ENCODE measurements at regions not wholly inside any gene's neighbourhood (a gene's known extent, or its start where the extent isn't known, plus 50 kb on each side); places are given as distances from the start of the nearest gene placed in this dataset.

DNA sequence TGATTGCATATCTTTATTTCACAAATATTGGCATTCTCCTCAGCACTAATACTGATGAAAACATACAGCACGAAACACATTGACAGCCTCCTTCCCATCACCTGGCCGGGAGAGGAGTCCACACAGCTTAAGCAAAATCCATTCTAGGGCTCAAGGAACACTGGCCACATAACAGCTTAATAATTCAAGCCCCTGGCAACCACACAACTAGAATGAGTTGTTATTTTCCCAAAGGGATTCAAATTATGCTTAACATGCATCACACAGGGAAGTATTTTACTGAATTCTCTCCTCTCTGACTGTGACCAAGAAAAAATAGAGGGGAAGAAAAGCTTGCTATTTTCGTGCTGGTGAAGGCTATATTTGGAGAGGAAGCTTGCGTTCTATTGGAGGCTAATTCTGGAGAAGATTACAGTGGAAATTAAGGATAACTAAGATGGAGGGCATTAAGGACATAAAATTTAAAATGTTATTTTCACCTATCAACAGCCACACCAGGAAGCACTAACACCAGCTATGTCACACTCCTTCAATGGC, 198.5 kb downstream of the ADGRG6 start:
- DNase-seq: no peak

DNA sequence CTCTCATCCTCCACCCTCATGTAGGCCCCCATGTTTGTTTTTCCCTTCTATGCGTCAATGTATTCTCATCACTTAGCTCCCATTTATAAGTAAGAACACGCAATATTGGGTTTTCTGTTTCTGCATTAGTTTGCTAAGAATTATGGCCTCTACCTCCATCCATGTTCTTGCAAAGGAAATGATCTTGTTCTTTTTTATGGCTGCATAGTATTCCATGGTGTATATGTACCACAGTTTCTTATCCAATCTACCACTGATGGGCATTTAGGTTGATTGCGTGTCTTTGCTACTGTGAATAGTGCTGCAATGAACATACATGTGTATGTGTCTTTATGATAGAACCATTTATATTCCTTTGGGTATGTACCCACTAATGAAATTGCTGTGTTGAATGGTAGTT, 200.0 kb downstream of the ADGRG6 start:
- no peak for DNase-seq

DNA sequence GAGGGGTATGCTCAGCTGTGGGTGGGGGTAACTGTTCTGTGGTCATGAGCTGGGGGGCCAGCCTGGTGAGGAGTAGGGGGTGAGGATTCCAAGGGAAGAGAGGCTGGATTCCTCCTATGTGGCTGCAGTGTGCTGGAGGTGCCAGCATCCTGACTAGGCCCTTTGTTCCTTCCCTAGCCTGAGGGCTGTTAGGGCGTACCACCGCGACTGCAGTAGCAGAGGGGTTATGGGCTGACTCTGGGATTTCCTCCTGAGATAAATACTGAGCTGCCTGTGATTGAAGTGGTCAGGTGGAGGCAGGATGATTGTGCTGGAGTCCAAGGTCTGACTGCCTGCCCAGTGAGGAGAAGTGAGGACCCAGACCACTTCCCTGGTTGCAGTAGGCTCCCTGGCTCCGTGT, 205.3 kb downstream of the ADGRG6 start:
- no peak for DNase-seq

DNA sequence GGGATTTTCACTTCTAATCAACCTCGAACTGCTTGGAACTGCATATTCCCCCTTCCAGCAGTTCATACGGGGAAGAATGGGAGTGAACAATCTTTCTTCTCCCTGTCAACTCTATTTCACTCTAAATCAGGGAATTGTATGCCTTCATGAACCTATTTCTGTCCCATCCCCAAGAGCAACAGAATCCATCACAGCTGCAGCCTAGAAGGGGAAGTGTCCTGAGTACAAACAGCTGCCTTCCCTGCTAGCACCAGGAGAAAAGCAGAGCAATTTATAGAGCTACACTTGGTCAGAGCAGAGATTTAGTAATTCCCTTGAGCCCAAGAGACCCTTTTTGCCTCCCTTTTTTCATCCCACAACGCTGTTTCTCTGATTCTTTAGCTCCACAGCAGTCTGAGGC, 208.4 kb downstream of the ADGRG6 start:
- no peak for DNase-seq

DNA sequence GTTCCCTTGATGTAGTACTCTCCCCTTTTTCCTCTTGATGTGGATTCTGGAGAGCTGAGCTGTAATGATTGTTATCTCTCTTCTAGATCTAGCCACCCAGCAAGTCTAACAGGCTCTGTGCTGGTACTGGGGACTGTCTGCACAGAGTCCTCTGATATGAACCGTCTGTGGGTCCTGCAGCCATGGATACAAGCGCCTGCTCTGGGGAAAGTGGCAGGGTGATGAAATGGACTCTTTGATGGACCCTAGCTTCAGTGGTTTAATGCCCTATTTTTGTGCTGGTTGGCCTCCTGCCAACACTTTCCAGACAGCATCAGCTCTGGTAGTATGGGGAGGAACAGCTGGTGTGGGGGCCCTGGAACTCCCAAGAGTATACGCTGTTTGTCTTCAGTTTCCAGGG, 216.3 kb downstream of the ADGRG6 start:
- peak; percentile 66 for DNase-seq

DNA sequence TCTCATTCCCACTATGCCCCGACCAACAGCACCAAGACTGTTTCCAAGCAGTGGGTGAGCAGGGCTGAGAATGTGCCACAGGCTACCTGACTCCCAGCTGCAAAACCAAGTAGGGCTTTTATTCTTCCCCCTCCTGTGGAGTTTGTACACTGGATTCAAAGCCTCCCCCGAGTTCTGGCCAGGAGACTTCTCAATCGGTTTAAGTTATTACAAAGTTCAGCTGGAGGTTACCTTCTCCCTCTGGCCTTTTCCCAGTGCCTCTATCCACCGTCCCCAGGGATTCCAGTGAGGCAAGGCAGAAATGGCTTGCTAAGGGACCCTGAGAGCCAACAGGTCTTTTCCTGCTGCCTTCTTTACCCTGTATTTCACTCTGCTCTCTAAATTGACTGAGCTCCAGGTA, 217.0 kb downstream of the ADGRG6 start:
- DNase-seq: no peak

DNA sequence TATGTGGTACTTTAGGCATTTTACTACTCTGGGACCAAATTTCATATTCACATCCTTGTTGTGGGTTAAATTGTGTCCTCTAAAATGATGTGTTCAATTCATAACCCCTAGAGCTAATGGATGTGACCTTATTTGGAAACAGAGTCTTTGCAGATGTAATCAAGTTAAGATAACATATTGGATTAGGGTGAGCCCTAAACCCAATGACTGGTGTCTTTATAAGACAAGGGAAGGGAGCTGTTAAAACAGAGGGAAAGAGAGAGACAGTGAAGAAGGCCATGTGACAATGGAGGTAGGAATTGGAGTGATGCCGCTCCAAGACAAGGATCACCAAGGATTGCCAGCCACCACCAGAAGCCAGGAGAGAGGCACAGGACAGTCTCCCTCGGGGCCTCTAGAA, 220.0 kb downstream of the ADGRG6 start:
- DNase-seq: no peak

DNA sequence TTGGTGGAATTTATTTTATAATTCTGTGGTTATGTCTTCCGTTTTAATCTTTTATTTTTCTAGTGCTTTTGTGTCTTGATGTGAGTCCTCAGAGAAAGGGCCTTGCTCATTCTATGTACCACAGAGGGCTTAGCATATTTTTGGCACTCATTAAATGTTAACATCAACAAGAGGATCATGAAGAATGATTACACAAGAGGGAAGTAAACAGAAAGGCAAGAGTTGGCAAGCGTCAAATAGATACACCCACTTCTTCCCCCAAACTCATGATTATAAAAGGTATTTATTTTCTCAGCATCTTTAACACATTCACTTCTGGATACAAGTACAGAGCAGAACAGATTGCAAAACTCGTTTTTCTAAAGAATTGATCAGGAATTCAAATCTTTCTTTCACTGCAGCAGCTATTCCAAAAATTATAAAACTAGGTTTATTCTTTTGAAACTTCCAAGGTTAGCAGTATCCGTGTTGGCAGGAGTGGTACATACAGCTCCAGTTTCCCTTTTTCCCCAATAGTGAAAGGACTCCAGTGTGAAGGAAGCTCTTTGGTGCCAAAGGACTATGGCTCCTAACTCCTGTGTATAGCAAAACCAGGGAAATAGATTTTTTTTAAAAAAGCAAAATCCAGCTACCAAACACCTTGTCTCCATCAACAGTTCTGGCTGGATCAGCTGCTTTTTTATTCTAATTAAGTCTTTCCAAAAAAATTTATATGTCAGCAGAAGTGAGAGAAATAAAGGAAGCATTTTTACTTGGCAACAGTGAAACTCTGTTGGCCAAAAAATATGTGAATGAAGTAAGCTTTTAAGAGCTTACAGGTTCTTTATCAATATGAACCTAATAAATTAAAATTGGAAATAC, 221.9 kb downstream of the ADGRG6 start:
- peak; percentile 72 for DNase-seq

DNA sequence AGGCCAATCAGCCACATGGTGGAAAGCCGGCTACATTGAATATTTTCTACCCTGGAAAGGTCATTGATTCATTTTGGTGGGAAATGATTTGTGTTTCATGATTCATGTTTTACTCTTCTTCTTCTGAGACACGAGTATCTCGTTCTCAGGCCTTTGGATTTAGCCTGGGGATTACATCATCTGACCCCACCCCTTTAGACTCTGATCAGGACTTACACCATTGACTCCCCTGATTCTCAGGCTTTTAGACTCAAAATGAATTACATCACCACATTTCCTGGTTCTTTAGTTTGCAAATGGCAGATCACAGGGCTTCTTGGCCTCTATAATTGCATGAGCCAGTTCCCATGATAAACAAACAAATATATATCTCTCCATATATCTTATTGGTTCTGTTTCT, 228.8 kb downstream of the ADGRG6 start:
- no peak for DNase-seq

DNA sequence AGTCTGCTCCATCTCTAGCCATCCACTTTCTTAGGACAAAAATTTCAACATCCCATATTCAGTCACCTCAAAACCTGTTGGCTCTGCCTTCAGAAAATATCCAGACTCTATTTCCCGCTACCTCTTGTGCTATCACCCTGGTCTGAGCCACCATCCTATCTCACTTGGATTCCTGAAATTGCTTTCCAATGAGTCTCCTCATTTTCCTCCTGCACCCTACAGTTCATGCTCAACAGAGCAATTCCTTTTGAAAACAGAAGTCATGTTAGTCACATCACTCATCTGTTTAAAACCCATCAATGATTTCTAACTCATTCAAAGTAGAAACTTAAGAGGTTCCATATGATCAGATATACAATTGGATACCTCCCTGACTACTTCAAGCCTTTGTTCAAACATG, 229.9 kb downstream of the ADGRG6 start:
- DNase-seq: no peak

DNA sequence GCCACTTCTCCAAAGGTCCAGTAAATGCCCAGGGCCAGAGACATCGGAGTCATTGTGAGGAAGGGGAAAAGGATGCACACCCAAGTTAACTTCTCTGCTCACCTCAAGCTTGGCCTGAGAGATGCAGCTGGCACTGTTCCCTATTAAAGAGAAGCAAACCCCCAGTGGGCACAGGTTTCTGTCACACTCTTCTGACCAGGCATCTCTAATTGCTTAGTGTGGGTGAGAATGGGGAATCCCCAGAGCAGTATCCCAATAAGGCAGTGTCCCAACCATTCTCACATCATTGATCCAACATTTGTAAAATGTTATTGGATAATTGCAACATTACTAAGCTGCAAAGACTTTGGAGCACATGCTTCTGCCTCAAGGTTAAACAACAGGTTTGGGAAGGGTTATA, 232.3 kb downstream of the ADGRG6 start:
- no peak for DNase-seq

DNA sequence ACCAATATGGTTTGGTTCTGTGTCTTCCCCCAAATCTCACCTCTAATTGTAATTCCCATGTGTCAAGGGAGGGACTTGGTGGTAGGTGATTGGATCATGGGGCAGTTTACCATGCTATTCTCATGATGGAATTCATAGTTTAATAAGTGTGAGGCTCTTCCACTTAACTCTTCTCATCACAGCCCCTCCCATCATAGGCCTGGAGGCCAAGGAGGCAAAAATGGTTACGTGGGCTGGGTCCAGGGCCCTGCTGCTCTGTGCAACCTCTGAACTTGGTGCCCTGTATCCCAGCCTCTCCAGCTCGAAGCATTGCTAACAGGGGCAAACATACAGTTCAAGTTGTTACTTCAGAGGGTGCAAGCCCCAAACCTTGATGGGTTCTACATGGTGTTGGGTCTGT, 232.7 kb downstream of the ADGRG6 start:
- DNase-seq: no peak

DNA sequence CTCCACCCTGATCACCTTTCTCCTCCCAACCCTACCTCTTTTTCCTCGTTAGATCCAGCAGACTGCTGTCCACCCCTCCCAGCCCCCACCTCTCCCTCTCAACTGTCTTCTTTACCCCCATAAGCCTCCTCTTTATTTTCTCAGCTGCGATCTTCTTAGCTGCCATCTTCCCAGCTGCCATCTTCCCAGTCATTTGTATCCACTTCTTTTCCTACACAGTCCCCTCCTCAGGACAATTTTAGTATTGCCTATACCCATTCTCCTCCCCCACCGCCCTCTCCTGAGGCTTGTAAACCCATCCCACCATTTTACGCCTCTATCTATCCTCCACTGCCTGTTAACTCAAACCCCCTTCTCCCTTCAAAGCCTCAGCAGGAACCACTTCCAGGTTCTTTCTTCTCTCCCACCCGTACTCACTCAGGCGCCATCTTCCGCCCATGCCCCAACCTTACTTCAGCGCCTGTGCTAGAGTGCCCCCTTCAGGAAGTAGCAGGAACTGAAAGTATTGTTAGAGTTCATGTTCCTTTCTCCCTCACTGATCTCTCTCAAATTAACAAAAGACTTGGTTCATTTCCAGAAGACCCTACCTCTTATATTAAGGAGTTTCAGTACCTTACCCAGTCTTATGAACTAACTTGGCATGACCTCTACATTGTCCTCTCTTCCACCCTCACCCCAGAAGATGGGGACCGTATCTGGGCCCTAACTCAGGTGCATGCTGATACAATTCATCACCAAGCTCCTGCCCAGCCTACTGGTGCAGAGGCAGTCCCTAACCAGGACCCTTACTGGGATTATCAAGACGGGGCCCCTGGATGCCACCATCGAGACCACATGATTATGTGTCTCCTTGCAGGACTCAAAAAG, 236.0 kb downstream of the ADGRG6 start:
- DNase-seq: peak; percentile 27

DNA sequence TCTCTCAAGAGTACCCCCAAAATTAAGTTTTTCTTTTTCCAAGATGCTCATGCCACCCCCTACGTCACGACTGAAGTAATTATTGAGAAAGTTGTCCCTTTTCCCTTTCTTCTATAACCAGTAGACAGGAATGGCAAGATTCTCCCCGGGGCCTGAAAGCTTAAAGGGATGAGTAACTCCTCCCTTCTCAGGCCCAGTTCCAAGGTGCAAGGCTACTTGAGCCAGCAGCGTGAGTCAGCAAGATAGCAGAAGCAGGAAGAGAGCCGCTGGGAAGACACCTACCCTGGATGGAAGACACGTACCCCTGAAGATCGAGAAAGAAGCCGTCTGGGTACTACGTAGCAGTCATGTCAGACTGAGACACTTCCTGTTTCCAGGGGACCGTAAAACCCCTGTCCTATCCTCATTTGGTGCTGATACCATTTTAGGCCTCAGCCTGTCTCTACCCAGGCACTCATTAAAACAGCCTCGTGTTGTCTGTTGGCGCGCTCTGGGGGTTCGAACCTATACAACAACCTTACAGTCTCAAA, 241.0 kb downstream of the ADGRG6 start:
- no peak for DNase-seq

DNA sequence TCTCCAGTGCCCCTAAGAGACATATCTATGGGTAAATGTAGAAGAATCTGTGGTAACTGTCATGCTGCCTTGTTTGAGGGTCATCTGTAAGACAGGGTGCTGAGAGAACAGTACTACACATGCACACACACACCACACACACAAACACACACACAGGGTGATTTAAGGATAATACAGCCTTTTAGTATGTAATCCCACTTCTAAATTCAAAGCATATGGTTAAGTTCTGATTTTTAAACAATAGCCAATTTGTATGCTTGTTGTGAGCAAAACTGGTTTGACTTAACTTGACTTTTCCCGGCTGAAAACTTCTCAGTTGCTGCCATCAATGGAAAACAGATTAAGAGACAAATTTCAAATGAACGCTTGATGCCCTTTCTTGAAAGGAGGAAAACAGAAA, 241.8 kb downstream of the ADGRG6 start:
- no peak for DNase-seq

DNA sequence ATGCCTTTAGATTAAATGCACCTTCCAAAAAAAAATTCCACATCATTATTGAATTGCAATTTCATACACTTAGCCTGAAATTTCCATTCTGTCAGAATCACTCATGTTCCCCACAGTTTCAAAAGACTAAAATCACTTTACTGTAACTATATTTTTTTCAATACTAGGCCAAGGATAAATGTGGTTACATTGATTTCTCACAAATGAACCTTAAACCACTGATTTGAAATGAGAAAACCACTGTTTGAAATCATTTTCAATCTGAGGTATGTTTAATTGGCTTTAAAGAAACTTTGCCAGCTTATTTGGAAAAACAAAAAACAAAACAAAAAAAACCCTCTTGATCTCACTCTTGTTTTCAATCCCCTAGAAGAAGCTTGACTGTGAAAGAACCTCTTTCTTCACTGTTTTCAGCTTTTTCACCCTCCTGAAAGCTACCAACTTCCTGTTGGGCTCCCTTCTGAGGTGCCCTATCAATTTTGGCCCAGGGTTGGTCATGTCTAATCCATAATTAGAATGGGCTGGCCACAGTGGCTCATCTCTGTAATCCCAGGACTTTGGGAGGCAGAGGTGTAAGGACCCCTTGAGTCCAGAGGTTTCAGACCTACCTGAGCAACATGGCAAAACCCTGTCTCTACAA, 242.5 kb downstream of the ADGRG6 start:
- no peak for DNase-seq

DNA sequence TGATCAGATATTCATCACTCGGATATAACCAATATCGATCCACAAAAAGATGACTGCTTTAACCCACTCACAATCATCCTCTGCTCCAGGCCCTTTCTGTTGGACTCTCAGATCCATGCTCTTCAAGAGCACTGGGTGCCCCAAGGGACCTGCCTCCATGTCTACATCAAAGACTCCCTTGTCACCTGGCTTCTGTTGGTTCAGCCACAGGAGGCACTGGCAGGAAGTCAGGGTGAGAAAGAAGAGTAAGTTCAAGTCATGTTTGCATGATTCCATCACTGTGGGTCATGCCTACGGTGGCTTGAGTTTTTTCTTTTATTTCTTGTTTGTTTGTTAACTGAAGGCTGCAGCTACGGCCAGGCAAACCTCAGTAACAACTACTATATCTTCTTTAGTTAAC, 243.3 kb downstream of the ADGRG6 start:
- DNase-seq: no peak

DNA sequence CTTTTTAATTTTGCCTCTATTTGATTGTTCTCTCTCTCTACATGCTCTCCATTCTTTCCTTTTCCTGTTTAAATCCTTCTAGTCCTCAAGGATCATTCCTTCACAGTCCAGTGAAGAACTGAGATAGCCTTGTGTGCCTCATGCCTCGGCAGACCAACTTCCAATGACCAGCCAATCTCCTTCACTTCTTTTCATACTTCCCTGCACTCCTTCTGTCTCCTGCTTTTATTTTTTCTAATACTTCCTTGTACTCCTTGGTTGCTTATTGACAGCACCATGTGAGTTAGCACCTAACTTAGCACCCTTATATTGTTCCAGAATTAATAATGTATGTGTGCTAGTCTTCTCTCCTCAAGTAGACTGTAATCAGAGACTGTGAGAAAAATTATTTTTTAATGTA, 246.8 kb downstream of the ADGRG6 start:
- DNase-seq: no peak

DNA sequence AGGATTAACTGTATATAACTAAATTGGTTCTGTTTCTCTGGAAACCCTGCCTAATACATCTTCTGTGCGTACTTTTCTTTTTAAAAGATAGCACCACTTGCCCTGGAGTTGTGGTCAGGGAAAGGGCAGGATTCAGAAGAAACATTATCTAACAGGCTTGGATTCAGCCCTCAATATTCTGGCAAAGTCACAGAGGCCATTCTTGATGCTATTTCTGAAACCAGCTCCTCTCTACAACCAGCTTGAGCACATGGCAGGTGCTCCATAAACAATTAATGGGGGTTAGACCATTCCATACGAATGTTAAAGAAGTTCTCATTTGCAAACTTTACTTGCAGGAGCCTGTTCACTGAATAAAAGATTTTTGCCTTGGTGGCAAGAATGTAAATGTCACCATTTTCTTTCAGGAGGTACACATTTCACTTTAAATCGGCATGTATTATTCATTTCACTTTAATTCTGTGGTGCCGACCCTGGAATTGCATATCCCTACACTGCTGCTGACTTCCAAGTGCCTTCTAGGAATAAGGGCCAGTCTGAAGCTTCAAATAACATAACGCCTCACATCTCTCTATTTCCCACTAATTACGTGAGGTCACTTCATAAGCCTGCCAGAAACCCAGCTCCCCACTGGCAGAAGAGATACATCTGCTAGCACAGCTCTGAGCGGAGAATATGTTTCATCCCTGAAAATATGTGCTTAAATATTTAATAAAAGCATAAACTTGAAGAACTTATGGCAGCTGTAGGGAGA, 248.7 kb downstream of the ADGRG6 start:
- DNase-seq: no peak

DNA sequence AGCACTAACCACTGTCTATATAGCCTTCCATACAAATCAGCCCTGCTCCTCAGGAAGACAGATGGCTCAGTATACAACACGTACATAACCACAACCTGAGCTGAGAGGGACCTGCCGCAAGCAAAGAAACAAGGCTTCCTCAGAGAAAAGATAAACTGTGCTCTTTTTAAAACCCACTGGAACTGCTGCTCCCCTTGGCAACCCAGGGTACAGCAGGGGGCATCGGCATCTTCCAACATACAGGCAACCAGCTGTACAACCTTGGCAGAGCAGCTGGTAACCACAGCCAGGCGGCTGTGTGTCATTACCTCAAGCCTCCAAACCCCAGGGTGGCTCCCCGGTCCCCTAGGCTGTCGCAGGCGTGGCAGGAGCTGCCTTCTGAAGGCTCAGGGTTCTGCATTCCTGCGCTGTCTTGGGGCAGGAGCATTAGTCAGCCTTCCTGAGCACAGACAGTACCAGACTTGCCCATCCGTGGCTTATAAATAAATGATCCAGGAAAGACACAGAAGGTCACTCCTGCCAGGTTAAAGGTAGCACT, 249.5 kb downstream of the ADGRG6 start:
- no peak for DNase-seq

DNA sequence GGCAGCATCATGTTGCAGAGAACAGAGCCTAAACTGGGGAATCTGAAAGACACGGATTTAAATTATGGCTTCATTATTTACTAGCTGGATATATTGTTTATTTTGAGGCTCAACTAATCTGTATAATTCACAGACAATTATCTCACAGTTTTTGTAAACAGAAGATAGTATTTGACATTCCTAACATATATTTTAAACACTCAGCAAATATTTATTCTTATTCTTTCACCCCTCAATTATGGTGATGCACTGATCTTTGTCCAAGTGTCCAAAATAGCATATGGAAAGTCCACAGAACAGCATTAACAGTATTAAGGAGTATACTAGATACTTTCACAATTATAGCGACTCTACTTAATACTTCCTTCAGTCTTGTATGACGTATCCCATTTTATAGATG, 257.0 kb downstream of the ADGRG6 start:
- DNase-seq: no peak
